ENCODE measurements at regions not wholly inside any gene's neighbourhood (a gene's known extent, or its start where the extent isn't known, plus 50 kb on each side); places are given as distances from the start of the nearest gene placed in this dataset.

- TF ChIP-seq POLR2AphosphoS5 (IDR thresholded peaks at IDR 0.05) (no peak), POLR2A (IDR thresholded peaks at IDR 0.05) (no peak), EP300 (IDR thresholded peaks at IDR 0.05) (no peak)
- TF ChIP-seq, protein P1, sequence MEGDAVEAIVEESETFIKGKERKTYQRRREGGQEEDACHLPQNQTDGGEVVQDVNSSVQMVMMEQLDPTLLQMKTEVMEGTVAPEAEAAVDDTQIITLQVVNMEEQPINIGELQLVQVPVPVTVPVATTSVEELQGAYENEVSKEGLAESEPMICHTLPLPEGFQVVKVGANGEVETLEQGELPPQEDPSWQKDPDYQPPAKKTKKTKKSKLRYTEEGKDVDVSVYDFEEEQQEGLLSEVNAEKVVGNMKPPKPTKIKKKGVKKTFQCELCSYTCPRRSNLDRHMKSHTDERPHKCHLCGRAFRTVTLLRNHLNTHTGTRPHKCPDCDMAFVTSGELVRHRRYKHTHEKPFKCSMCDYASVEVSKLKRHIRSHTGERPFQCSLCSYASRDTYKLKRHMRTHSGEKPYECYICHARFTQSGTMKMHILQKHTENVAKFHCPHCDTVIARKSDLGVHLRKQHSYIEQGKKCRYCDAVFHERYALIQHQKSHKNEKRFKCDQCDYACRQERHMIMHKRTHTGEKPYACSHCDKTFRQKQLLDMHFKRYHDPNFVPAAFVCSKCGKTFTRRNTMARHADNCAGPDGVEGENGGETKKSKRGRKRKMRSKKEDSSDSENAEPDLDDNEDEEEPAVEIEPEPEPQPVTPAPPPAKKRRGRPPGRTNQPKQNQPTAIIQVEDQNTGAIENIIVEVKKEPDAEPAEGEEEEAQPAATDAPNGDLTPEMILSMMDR (IDR thresholded peaks at IDR 0.05), result no peak
Observed at GRCh38 chr15:37823601-37824275, 110.7 kb upstream of the TMCO5A start.
